OCI-LY1 (cell line): ENCODE measurements at regions not wholly inside any gene's neighbourhood (a gene's known extent, or its start where the extent isn't known, plus 50 kb on each side); places are given as distances from the start of the nearest gene placed in this dataset.

Experiments
- H2AFZ ChIP-seq: fragments of 200-600 bp; sonication (generic), shearing (Covaris generic); 2 replicates; pipeline ENCODE4 v1.6.0; 2014; ENCODE audit warnings: antibody characterized with exemption, mild to moderate bottlenecking, low read length
- H3F3A ChIP-seq: fragments of 200-600 bp; sonication (generic), shearing (Covaris generic); 2 replicates; pipeline ENCODE4 v1.6.0; 2014; ENCODE audit warnings: mild to moderate bottlenecking, antibody characterized with exemption, low read length, moderate library complexity; ENCODE audit not compliant: insufficient read depth
- H3K27ac ChIP-seq: fragments of 200-600 bp; sonication (generic); 2 replicates; pipeline ENCODE4 v1.5.1; 2014; ENCODE audit warnings: low read length, mixed run types, mild to moderate bottlenecking, low read depth; ENCODE audit not compliant: poor library complexity, severe bottlenecking
- H3K27me3 ChIP-seq: fragments of 200-600 bp; sonication (generic); 2 replicates; pipeline ENCODE4 v1.6.0; 2014; ENCODE audit warnings: antibody characterized with exemption, mild to moderate bottlenecking, low read length, moderate library complexity; ENCODE audit not compliant: insufficient read depth
- H3K36me3 ChIP-seq: fragments of 200-600 bp; sonication (generic); 2 replicates; pipeline ENCODE4 v1.6.1; 2014; ENCODE audit warnings: mild to moderate bottlenecking, antibody characterized with exemption, low read length, moderate library complexity, mixed read lengths; ENCODE audit not compliant: insufficient read depth
- H3K4me1 ChIP-seq: fragments of 200-600 bp; sonication (generic); 2 replicates; pipeline ENCODE4 v1.5.1; 2014; ENCODE audit warnings: mild to moderate bottlenecking, low read length, moderate library complexity; ENCODE audit not compliant: insufficient read depth, severe bottlenecking
- H3K4me2 ChIP-seq: fragments of 200-600 bp; sonication (generic), shearing (Covaris generic); 2 replicates; pipeline ENCODE4 v1.6.1; 2014; ENCODE audit warnings: low read length
- H3K4me3 ChIP-seq: fragments of 200-600 bp; sonication (generic); 2 replicates; pipeline ENCODE4 v1.5.1; 2014; ENCODE audit warnings: low read length, low read depth, mild to moderate bottlenecking, mixed read lengths; ENCODE audit not compliant: poor library complexity, severe bottlenecking
- H3K79me2 ChIP-seq: fragments of 200-600 bp; shearing (Covaris generic); 2 replicates; pipeline ENCODE4 v1.6.1; 2016; ENCODE audit warnings: mixed run types, low read length, mixed read lengths; ENCODE audit not compliant: insufficient read depth
- H3K9ac ChIP-seq: fragments of 200-600 bp; sonication (generic), shearing (Covaris generic); 2 replicates; pipeline ENCODE4 v1.6.1; 2014; ENCODE audit warnings: mild to moderate bottlenecking, low read length, mixed read lengths
- H3K9me2 ChIP-seq: fragments of 200-600 bp; sonication (generic), shearing (Covaris generic); 2 replicates; pipeline ENCODE4 v1.6.1; 2014; ENCODE audit warnings: low read depth, mild to moderate bottlenecking, low read length, mixed read lengths
- H3K9me3 ChIP-seq: fragments of 200-600 bp; shearing (Covaris generic); 2 replicates; pipeline ENCODE4 v1.6.1; 2014; ENCODE audit warnings: low read length, mixed read lengths
- H4K20me1 ChIP-seq: fragments of 200-600 bp; sonication (generic), shearing (Covaris generic); 2 replicates; pipeline ENCODE4 v1.6.0; 2016; ENCODE audit warnings: mild to moderate bottlenecking, low read length; ENCODE audit not compliant: insufficient read depth
- EZH2 ChIP-seq: fragments of 200-600 bp; sonication (generic), shearing (Covaris generic); IDR thresholded peaks from 2 replicates; pipeline ENCODE4 v1.8.0; 2017; ENCODE audit warnings: borderline replicate concordance, mixed run types, mild to moderate bottlenecking, antibody characterized with exemption, low read length, moderate library complexity, mixed read lengths
- TF ChIP-seq, protein P1 (sequence below): fragments of 200-600 bp; sonication (generic), shearing (Covaris generic); IDR thresholded peaks from 2 replicates; pipeline ENCODE4 v1.5.1; 2017; ENCODE audit warnings: mild to moderate bottlenecking, antibody characterized with exemption, low read length, moderate library complexity, mixed read lengths

DNA sequence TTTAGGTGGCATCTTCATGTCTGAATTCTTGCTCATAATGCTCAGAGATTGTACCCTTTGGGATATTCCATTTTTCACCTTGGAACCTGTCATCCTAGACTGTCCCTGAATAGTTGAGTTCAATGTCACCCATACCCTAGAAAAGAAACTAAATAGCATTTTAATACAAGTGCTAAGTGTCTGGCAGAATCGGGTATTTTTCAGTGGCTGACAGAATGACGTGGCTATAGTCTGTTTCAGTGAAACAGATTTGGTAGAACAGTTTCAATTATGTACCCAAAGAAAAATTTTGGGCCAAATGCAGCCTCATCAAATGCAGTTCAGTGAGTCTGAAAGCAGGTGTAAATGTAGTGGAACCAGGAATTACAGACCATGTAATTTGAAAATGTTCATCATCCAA lies 1041.2 kb downstream of the DTWD2 start:
- Histone ChIP-seq H3K9me3 (no peaks in the 10 kb centered on the region), H3K4me2 (no peak overlapping the region), H3K79me2 (no peaks in the 10 kb centered on the region), H3K27ac (no peak overlapping the region), H3K36me3 (no peaks in the 10 kb centered on the region), H3K4me1 (no peaks in the 10 kb centered on the region), H3F3A (no peaks in the 10 kb centered on the region), H4K20me1 (no peaks in the 10 kb centered on the region), H3K27me3 (no peaks in the 10 kb centered on the region), H3K9ac (no peak overlapping the region), H3K4me3 (no peak overlapping the region), H2AFZ (no peak overlapping the region), H3K9me2 (no peaks in the 10 kb centered on the region)
- no peak for TF ChIP-seq EZH2
- TF ChIP-seq, protein P1, sequence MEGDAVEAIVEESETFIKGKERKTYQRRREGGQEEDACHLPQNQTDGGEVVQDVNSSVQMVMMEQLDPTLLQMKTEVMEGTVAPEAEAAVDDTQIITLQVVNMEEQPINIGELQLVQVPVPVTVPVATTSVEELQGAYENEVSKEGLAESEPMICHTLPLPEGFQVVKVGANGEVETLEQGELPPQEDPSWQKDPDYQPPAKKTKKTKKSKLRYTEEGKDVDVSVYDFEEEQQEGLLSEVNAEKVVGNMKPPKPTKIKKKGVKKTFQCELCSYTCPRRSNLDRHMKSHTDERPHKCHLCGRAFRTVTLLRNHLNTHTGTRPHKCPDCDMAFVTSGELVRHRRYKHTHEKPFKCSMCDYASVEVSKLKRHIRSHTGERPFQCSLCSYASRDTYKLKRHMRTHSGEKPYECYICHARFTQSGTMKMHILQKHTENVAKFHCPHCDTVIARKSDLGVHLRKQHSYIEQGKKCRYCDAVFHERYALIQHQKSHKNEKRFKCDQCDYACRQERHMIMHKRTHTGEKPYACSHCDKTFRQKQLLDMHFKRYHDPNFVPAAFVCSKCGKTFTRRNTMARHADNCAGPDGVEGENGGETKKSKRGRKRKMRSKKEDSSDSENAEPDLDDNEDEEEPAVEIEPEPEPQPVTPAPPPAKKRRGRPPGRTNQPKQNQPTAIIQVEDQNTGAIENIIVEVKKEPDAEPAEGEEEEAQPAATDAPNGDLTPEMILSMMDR: no peak

DNA sequence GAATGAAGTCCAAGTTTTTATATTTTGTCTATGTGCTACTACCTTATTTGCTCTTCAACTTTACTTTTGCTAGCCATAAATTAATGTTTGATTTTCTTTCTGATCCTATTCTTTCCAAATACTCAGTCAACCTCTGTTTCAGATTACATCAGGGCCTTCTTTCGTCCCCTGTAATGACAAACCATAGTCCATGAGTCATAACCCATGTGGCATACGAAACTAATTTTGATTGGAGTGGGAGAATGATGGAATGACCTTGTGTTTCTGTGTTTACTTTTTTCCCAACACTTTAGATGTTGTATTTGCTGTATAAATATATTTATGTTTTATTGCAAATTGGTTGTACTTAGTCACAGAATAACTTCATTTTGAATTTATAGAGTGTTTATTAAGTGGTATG lies 1043.1 kb downstream of the DTWD2 start:
- Histone ChIP-seq H3K9ac (no peak overlapping the region), H3K4me1 (no peaks in the 10 kb centered on the region), H3K4me3 (no peak overlapping the region), H3K9me2 (no peaks in the 10 kb centered on the region), H2AFZ (no peak overlapping the region), H3K36me3 (no peaks in the 10 kb centered on the region), H3K4me2 (no peak overlapping the region), H4K20me1 (no peaks in the 10 kb centered on the region), H3K27me3 (no peaks in the 10 kb centered on the region), H3K79me2 (no peaks in the 10 kb centered on the region), H3F3A (no peaks in the 10 kb centered on the region), H3K9me3 (no peaks in the 10 kb centered on the region), H3K27ac (no peak overlapping the region)
- TF ChIP-seq, protein P1: no peak
- TF ChIP-seq EZH2: no peak

DNA sequence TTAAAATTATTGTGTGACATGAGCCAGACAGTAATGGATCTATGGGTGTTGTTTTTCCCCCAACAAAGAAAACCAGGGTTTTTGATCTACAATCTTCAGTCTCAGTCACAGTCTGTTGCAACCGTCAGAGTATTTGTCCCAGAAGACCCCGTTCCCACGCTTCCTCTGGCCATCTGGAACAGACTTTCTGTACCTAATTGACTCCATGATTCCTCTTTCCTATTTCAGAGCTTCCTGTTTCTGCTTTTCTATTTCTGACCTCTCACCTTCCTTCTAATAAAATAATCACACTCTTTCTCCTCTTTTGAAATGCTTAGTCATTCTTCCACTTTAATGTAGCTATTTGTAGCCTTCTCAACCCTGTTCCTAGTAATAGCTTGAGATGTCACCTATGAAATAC lies 1044.8 kb downstream of the DTWD2 start:
- H4K20me1 ChIP-seq: no peaks in the 10 kb centered on the region
- no peaks in the 10 kb centered on the region for H3F3A ChIP-seq
- H3K36me3 ChIP-seq: no peaks in the 10 kb centered on the region
- H3K9ac ChIP-seq: no peak overlapping the region
- no peak for TF ChIP-seq EZH2
- TF ChIP-seq, protein P1: no peak
- H3K27ac ChIP-seq: no peak overlapping the region
- H3K4me2 ChIP-seq: no peak overlapping the region
- no peaks in the 10 kb centered on the region for H3K9me3 ChIP-seq
- no peaks in the 10 kb centered on the region for H3K4me1 ChIP-seq
- no peaks in the 10 kb centered on the region for H3K79me2 ChIP-seq
- no peak overlapping the region for H2AFZ ChIP-seq
- no peak overlapping the region for H3K4me3 ChIP-seq
- H3K27me3 ChIP-seq: no peaks in the 10 kb centered on the region
- no peaks in the 10 kb centered on the region for H3K9me2 ChIP-seq
